HEK293T (cell line): ENCODE measurements at regions not wholly inside any gene's neighbourhood (a gene's known extent, or its start where the extent isn't known, plus 50 kb on each side); places are given as distances from the start of the nearest gene placed in this dataset.

Experiments
- ARNT ChIP-seq: fragments of 450-650 bp; IDR thresholded peaks from 2 replicates; pipeline ENCODE4 v1.6.1; 2017; ENCODE audit warnings: mild to moderate bottlenecking
- SP1 ChIP-seq: fragments of 450-650 bp; IDR thresholded peaks from 2 replicates; pipeline ENCODE4 v1.6.1; 2017
- ZNF384 ChIP-seq: fragments of 450-650 bp; IDR thresholded peaks from 2 replicates; pipeline ENCODE4 v1.6.1; 2016

DNA sequence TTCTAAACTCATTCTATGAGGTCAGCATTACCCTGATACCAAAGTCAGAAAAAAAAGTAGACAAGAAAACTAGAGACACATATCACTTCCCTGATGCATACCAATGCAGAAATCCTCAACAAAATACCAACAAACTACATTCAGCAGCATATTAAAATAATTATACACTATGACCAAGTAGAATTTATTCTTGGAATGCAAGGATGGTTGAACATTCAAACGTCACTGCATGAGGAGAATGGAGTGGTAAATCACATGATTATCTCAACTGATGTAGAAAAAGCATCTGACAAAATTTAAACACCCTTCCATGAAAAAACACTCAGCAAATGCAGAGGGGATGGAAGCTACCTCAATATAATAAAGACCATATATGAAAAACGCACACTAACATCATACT, 155.0 kb upstream of the KCNJ18 start:
- no peak for TF ChIP-seq ZNF384
- no peak for TF ChIP-seq SP1
- no peak for TF ChIP-seq ARNT
